ENCODE measurements at regions not wholly inside any gene's neighbourhood (a gene's known extent, or its start where the extent isn't known, plus 50 kb on each side); places are given as distances from the start of the nearest gene placed in this dataset.

GRCh38 chr4:156321203-156321602 lies 367.5 kb upstream of the CTSO start (continued):
- TF ChIP-seq ZSCAN20 (CRISPR knock-in tag; IDR thresholded peaks at IDR 0.05), result no peak

- no peaks in the 10 kb centered on the region for H3K9me3 ChIP-seq
- WGBS (ENCODE audit: missing lambda C conversion rate), result 24% methylated on average over 2 of the region's 2 CpGs
- FAIRE-seq (no peak), DNase-seq (ENCODE audit: low read depth in 1 of 2, low spot score in 1 of 2) (no peak), ATAC-seq (no peak)
- ChIA-PET POLR2A (no interaction called here), CTCF (no interaction called here)
- H3K4me1 ChIP-seq, result no peaks in the 10 kb centered on the region
- H3K4me2 ChIP-seq, result no peak overlapping the region
- no peak overlapping the region for H3K4me3 ChIP-seq
- TF ChIP-seq EHMT2 (IDR thresholded peaks at IDR 0.05; ENCODE audit: low read depth) (no peak), CHD4 (IDR thresholded peaks at IDR 0.05; ENCODE audit: borderline replicate concordance) (no peak), HOXB5 (CRISPR knock-in tag; IDR thresholded peaks at IDR 0.05) (no peak), SREBF2 (IDR thresholded peaks at IDR 0.05) (no peak), BHLHE40 (IDR thresholded peaks at IDR 0.05; ENCODE audit: low read depth, low read length) (no peak), CEBPB (IDR thresholded peaks at IDR 0.05) (no peak)
- H3K27ac ChIP-seq, result no peak overlapping the region
These were observed 359.8 kb upstream of the CTSO start for GRCh38 chr4:156313497-156313896.

GRCh38 chr4:156312261-156312847 lies 358.7 kb upstream of the CTSO start:
- CTCF ChIA-PET, result no interaction called here
- no peak for FAIRE-seq

GRCh38 chr4:156309031-156309430 lies 355.4 kb upstream of the CTSO start:
- no peak for ATAC-seq
- no peaks in the 10 kb centered on the region for H3K4me1 ChIP-seq
- no peak for TF ChIP-seq HMGXB4 (CRISPR knock-in tag; IDR thresholded peaks at IDR 0.05; ENCODE audit: borderline replicate concordance)
- TF ChIP-seq RNF2 (IDR thresholded peaks at IDR 0.05; ENCODE audit: borderline replicate concordance, low read depth), result no peak
- no peak for TF ChIP-seq MAX (IDR thresholded peaks at IDR 0.05)
- TF ChIP-seq HDAC2 (IDR thresholded peaks at IDR 0.05), result no peak
- no peak for TF ChIP-seq EHF (CRISPR knock-in tag; IDR thresholded peaks at IDR 0.05)
- no peak for TF ChIP-seq CHD2 (IDR thresholded peaks at IDR 0.05; ENCODE audit: low read length, partially characterized antibody)
- no peak for TF ChIP-seq JUNB (IDR thresholded peaks at IDR 0.05)
- no peak for TF ChIP-seq FOXS1 (CRISPR knock-in tag; IDR thresholded peaks at IDR 0.05)
- TF ChIP-seq TFCP2L1 (CRISPR knock-in tag; IDR thresholded peaks at IDR 0.05), result no peak
- TF ChIP-seq TP53 (CRISPR knock-in tag; IDR thresholded peaks at IDR 0.05), result no peak
- no peak for TF ChIP-seq EP300 (IDR thresholded peaks at IDR 0.05)
- TF ChIP-seq EHMT2 (IDR thresholded peaks at IDR 0.05; ENCODE audit: low read depth), result no peak
- no peak for TF ChIP-seq ZFP36 (IDR thresholded peaks at IDR 0.05; ENCODE audit: borderline replicate concordance, partially characterized antibody)
- H3K9me3 ChIP-seq, result no peaks in the 10 kb centered on the region
- H3K4me2 ChIP-seq, result no peak overlapping the region
- H3K4me3 ChIP-seq, result no peak overlapping the region
- ChIA-PET CTCF (interaction anchor here (0.6 kb wide), 1 partner anchor 44 kb away, joined by 3 read pairs; no protein-coding TSS in a partner anchor), POLR2A (no interaction called here)
- no peak overlapping the region for H3K27ac ChIP-seq
- no peak for DNase-seq (ENCODE audit: low read depth in 1 of 2, low spot score in 1 of 2)
- no peak for FAIRE-seq

More at GRCh38 chr4:156312261-156312847, 358.7 kb upstream of the CTSO start:
- ATAC-seq (no peak), DNase-seq (ENCODE audit: low read depth in 1 of 2, low spot score in 1 of 2) (no peak)
- no peaks in the 10 kb centered on the region for H3K9me3 ChIP-seq
- TF ChIP-seq POLR2AphosphoS2 (conservative IDR thresholded peaks at IDR 0.05; ENCODE audit: low read length) (no peak), TFCP2L1 (CRISPR knock-in tag; IDR thresholded peaks at IDR 0.05) (no peak), CBX2 (IDR thresholded peaks at IDR 0.05; ENCODE audit: borderline replicate concordance, low read depth) (no peak), E2F6 (IDR thresholded peaks at IDR 0.05; ENCODE audit: borderline replicate concordance, low read depth) (no peak), SREBF2 (IDR thresholded peaks at IDR 0.05) (no peak), MAFK (IDR thresholded peaks at IDR 0.05; ENCODE audit: partially characterized antibody) (no peak), ZSCAN20 (CRISPR knock-in tag; IDR thresholded peaks at IDR 0.05) (no peak), RFX5 (IDR thresholded peaks at IDR 0.05) (no peak), KDM5A (IDR thresholded peaks at IDR 0.05) (no peak)
- H3K27ac ChIP-seq, result no peak overlapping the region
- no peak overlapping the region for H3K4me3 ChIP-seq
- WGBS (ENCODE audit: missing lambda C conversion rate), result 75% methylated on average over 3 of the region's 3 CpGs
- H3K4me1 ChIP-seq, result no peaks in the 10 kb centered on the region
- H3K4me2 ChIP-seq, result no peak overlapping the region
- POLR2A ChIA-PET, result no interaction called here

Measured in A549 (cell line).